CD4-positive, alpha-beta memory T cell (primary cell): ENCODE measurements at regions not wholly inside any gene's neighbourhood (a gene's known extent, or its start where the extent isn't known, plus 50 kb on each side); places are given as distances from the start of the nearest gene placed in this dataset.

ENCODE experiments used
- CTCF ChIA-PET: fragments of 350-600 bp; sonication (Branson Sonifier 250); formaldehyde crosslinking; loops from one replicate; lab custom pipeline; 2021; ENCODE audit warnings: inconsistent platforms; ENCODE audit not compliant: partially characterized antibody; lab: Charles Lee
- POLR2A ChIA-PET: fragments of 350-600 bp; sonication (Branson Sonifier 250); formaldehyde crosslinking; loops from one replicate; lab custom pipeline; 2021; ENCODE audit not compliant: partially characterized antibody; lab: Charles Lee
- DNase-seq, 5 donors: peaks; one replicate each; pipeline versions ENCODE4 v3.0.0 to v3.0.0-alpha.2; 2020 to 2022; ENCODE audit warnings: mixed read lengths in 1 of 5
- H3K27ac ChIP-seq: one replicate; pipeline ENCODE4 v1.7.0; 2013; ENCODE audit warnings: low read depth, low read length
- H3K27me3 ChIP-seq: 2 replicates; pipeline ENCODE4 v1.7.0; 2013; ENCODE audit warnings: mild to moderate bottlenecking, low read length, moderate library complexity; ENCODE audit not compliant: insufficient read depth
- H3K36me3 ChIP-seq: 2 replicates; pipeline ENCODE4 v1.7.0; 2013; ENCODE audit warnings: mild to moderate bottlenecking, low read length, moderate library complexity; ENCODE audit not compliant: insufficient read depth
- H3K4me1 ChIP-seq: 2 replicates; pipeline ENCODE4 v1.7.0; 2013; ENCODE audit warnings: mild to moderate bottlenecking, low read length, moderate library complexity; ENCODE audit not compliant: insufficient read depth
- H3K4me3 ChIP-seq, 2 donors: one replicate each; pipeline ENCODE4 v1.7.0; 2013; ENCODE audit warnings: low read length in 2 of 2, mild to moderate bottlenecking in 1 of 2
- H3K9me3 ChIP-seq, 2 donors: one replicate each; pipeline ENCODE4 v1.7.0; 2013; ENCODE audit warnings: low read length in 2 of 2, control low read depth in 1 of 2; ENCODE audit not compliant: control insufficient read depth in 1 of 2
- H3K27ac Mint-ChIP-seq, 7 donors: one replicate each; pipeline ENCODE4 v1.8.0; 2020 to 2021; ENCODE audit warnings: mixed read lengths in 7 of 7, mild to moderate bottlenecking in 6 of 7, inconsistent platforms in 3 of 7, moderate library complexity in 3 of 7
- H3K27me3 Mint-ChIP-seq, 2 donors: one replicate each; pipeline ENCODE4 v1.8.0; 2020 to 2021; ENCODE audit warnings: mixed read lengths in 2 of 2
- H3K36me3 Mint-ChIP-seq, 2 donors: one replicate each; pipeline ENCODE4 v1.8.0; 2020 to 2021; ENCODE audit warnings: mixed read lengths in 2 of 2, inconsistent platforms in 1 of 2, mild to moderate bottlenecking in 1 of 2
- H3K4me1 Mint-ChIP-seq, 4 donors: one replicate each; pipeline ENCODE4 v1.8.0; 2020 to 2021; ENCODE audit warnings: mixed read lengths in 4 of 4, mild to moderate bottlenecking in 1 of 4
- H3K4me3 Mint-ChIP-seq, 8 donors: one replicate each; pipeline ENCODE4 v1.8.0; 2020 to 2021; ENCODE audit warnings: mixed read lengths in 8 of 8, mild to moderate bottlenecking in 7 of 8, moderate library complexity in 6 of 8, inconsistent platforms in 3 of 8
- H3K9me3 Mint-ChIP-seq, 8 donors: one replicate each; pipeline ENCODE4 v1.8.0; 2020 to 2021; ENCODE audit warnings: mixed read lengths in 8 of 8, mild to moderate bottlenecking in 5 of 8, inconsistent platforms in 3 of 8, moderate library complexity in 1 of 8
- intact Hi-C: fragments of 100-400 bp; cut with micrococcal nuclease; formaldehyde crosslinking; loops from one replicate; pipeline ENCODE4 v1.15.1; 2023

GRCh38 chr22:47810505-47811500, 1048.4 kb downstream of the TBC1D22A start:
- Histone ChIP-seq H3K4me1 (no peaks in the 10 kb centered on the region), H3K9me3 (no peaks in the 10 kb centered on the region), H3K27ac (no peak overlapping the region), H3K27me3 (no peaks in the 10 kb centered on the region), H3K36me3 (no peaks in the 10 kb centered on the region), H3K4me3 (no peak overlapping the region)
- Mint-ChIP-seq H3K27me3 (peaks cover 1 to 8% of the 10 kb centered on the region in 2 donors), H3K4me3 (no peak overlapping the region), H3K4me1 (no peaks in the 10 kb centered on the region), H3K9me3 (peaks cover 0 to 2% (median 0%) of the 10 kb centered on the region in 8 donors), H3K36me3 (no peaks in the 10 kb centered on the region), H3K27ac (no peak overlapping the region)
- POLR2A ChIA-PET = no interaction called here
- intact Hi-C loops = no loop called here
- no peak for DNase-seq
- CTCF ChIA-PET = no interaction called here

GRCh38 chr22:47808886-47809620, 1046.6 kb downstream of the TBC1D22A start:
- H3K36me3 ChIP-seq = no peaks in the 10 kb centered on the region
- ChIA-PET CTCF (no interaction called here), POLR2A (no interaction called here)
- H3K4me1 ChIP-seq = no peaks in the 10 kb centered on the region
- H3K27ac ChIP-seq = no peak overlapping the region
- Mint-ChIP-seq H3K4me3 (no peak overlapping the region), H3K36me3 (no peaks in the 10 kb centered on the region), H3K4me1 (no peaks in the 10 kb centered on the region), H3K27ac (no peak overlapping the region), H3K9me3 (peaks cover 0 to 2% (median 0%) of the 10 kb centered on the region in 8 donors), H3K27me3 (peaks cover 1 to 8% of the 10 kb centered on the region in 2 donors)
- no peak overlapping the region for H3K4me3 ChIP-seq
- no peaks in the 10 kb centered on the region for H3K27me3 ChIP-seq
- no peaks in the 10 kb centered on the region for H3K9me3 ChIP-seq
- DNase-seq = no peak
- intact Hi-C loops = no loop called here

- Mint-ChIP-seq H3K27ac (no peak overlapping the region), H3K4me3 (no peak overlapping the region), H3K27me3 (peaks cover 1 to 10% of the 10 kb centered on the region in 2 donors), H3K4me1 (no peaks in the 10 kb centered on the region), H3K36me3 (no peaks in the 10 kb centered on the region), H3K9me3 (peaks cover 0 to 4% (median 0%) of the 10 kb centered on the region in 8 donors)
- Histone ChIP-seq H3K27ac (no peak overlapping the region), H3K36me3 (no peaks in the 10 kb centered on the region), H3K27me3 (no peaks in the 10 kb centered on the region), H3K4me1 (no peaks in the 10 kb centered on the region), H3K9me3 (no peaks in the 10 kb centered on the region), H3K4me3 (no peak overlapping the region)
- DNase-seq = no peak
- CTCF ChIA-PET = no interaction called here
- POLR2A ChIA-PET = no interaction called here
- intact Hi-C loops = no loop called here
These were observed 1045.8 kb downstream of the TBC1D22A start for GRCh38 chr22:47808236-47808635.

- H3K27ac ChIP-seq = no peak overlapping the region
- H3K4me1 ChIP-seq = no peaks in the 10 kb centered on the region
- no peak overlapping the region for H3K4me3 ChIP-seq
- intact Hi-C loops = no loop called here
- Mint-ChIP-seq H3K27ac (no peak overlapping the region), H3K4me3 (no peak overlapping the region), H3K36me3 (no peaks in the 10 kb centered on the region), H3K9me3 (peaks cover 0 to 4% (median 0%) of the 10 kb centered on the region in 8 donors), H3K27me3 (peaks cover 1 to 8% of the 10 kb centered on the region in 2 donors), H3K4me1 (no peaks in the 10 kb centered on the region)
- ChIA-PET CTCF (no interaction called here), POLR2A (no interaction called here)
- no peaks in the 10 kb centered on the region for H3K36me3 ChIP-seq
- DNase-seq = no peak
- H3K27me3 ChIP-seq = no peaks in the 10 kb centered on the region
- no peaks in the 10 kb centered on the region for H3K9me3 ChIP-seq
These were observed 1045.1 kb downstream of the TBC1D22A start for GRCh38 chr22:47807506-47807905.

GRCh38 chr22:47806894-47807293, 1044.4 kb downstream of the TBC1D22A start:
- intact Hi-C loops = no loop called here
- H3K27ac Mint-ChIP-seq = no peak overlapping the region
- no peaks in the 10 kb centered on the region for H3K4me1 Mint-ChIP-seq
- POLR2A ChIA-PET = no interaction called here
- no peaks in the 10 kb centered on the region for H3K9me3 ChIP-seq
- H3K36me3 ChIP-seq = no peaks in the 10 kb centered on the region
- H3K27me3 Mint-ChIP-seq = peaks cover 1 to 6% of the 10 kb centered on the region in 2 donors
- CTCF ChIA-PET = no interaction called here
- no peaks in the 10 kb centered on the region for H3K4me1 ChIP-seq
- H3K36me3 Mint-ChIP-seq = no peaks in the 10 kb centered on the region
- H3K4me3 Mint-ChIP-seq = no peak overlapping the region
- H3K9me3 Mint-ChIP-seq = peaks cover 0 to 4% (median 0%) of the 10 kb centered on the region in 8 donors
- H3K27me3 ChIP-seq = no peaks in the 10 kb centered on the region
- DNase-seq = no peak
- no peak overlapping the region for H3K4me3 ChIP-seq
- H3K27ac ChIP-seq = no peak overlapping the region

- DNase-seq = no peak
- no peaks in the 10 kb centered on the region for H3K27me3 ChIP-seq
- no peak overlapping the region for H3K4me3 Mint-ChIP-seq
- no peak overlapping the region for H3K27ac Mint-ChIP-seq
- no peak overlapping the region for H3K4me3 ChIP-seq
- H3K36me3 ChIP-seq = no peaks in the 10 kb centered on the region
- peaks cover 1 to 5% of the 10 kb centered on the region in 2 donors for H3K27me3 Mint-ChIP-seq
- POLR2A ChIA-PET = no interaction called here
- H3K4me1 ChIP-seq = no peaks in the 10 kb centered on the region
- no peaks in the 10 kb centered on the region for H3K36me3 Mint-ChIP-seq
- H3K27ac ChIP-seq = no peak overlapping the region
- CTCF ChIA-PET = no interaction called here
- no peaks in the 10 kb centered on the region for H3K9me3 ChIP-seq
- intact Hi-C loops = no loop called here
- peaks cover 0 to 4% (median 0%) of the 10 kb centered on the region in 8 donors for H3K9me3 Mint-ChIP-seq
- H3K4me1 Mint-ChIP-seq = no peaks in the 10 kb centered on the region
These were observed 1043.0 kb downstream of the TBC1D22A start for GRCh38 chr22:47805394-47805935.

- Histone ChIP-seq H3K9me3 (no peaks in the 10 kb centered on the region), H3K36me3 (no peaks in the 10 kb centered on the region), H3K4me1 (no peaks in the 10 kb centered on the region), H3K4me3 (no peak overlapping the region), H3K27ac (no peak overlapping the region), H3K27me3 (no peaks in the 10 kb centered on the region)
- intact Hi-C loops = no loop called here
- Mint-ChIP-seq H3K9me3 (peaks cover 0 to 4% (median 0%) of the 10 kb centered on the region in 8 donors), H3K36me3 (no peaks in the 10 kb centered on the region), H3K27ac (no peak overlapping the region), H3K4me1 (no peaks in the 10 kb centered on the region), H3K4me3 (no peak overlapping the region), H3K27me3 (peaks cover 1 to 7% of the 10 kb centered on the region in 2 donors)
- CTCF ChIA-PET = no interaction called here
- POLR2A ChIA-PET = no interaction called here
- DNase-seq = no peak
These were observed 1041.8 kb downstream of the TBC1D22A start for GRCh38 chr22:47804281-47804680.
